K562 (cell line): ENCODE measurements at regions not wholly inside any gene's neighbourhood (a gene's known extent, or its start where the extent isn't known, plus 50 kb on each side); places are given as distances from the start of the nearest gene placed in this dataset.

ENCODE experiments used
- ATAC-seq: fragments of 200-7000 bp; cut with Tn5 transposase; 3 replicates; pipeline ENCODE4 v1.9.1; 2020; ENCODE audit warnings: moderate library complexity
- BruUV-seq: library from RNA; stranded (reverse); fragments of 400-500 nt; replicated peaks from 2 replicates; lab custom pipeline; 2021; lab: Mats Ljungman, UMichigan
- CTCF ChIA-PET: fragments of 300-600 bp; formaldehyde crosslinking; extraction: SDS; loops from one replicate; lab custom pipeline; 2021; ENCODE audit warnings: low intra/inter-chr PET ratio; lab: Yijun Ruan, JAX
- POLR2A ChIA-PET: fragments of 300-600, 350-650 bp; sonication (Branson Sonifier 250); formaldehyde crosslinking; extraction: SDS; loops from one replicate; lab custom pipeline; 2021; ENCODE audit warnings: antibody characterized with exemption, inconsistent platforms; lab: Yijun Ruan, JAX
- DNase-seq, 4 experiments: peaks; one replicate each; pipeline versions ENCODE4 v3.0.0 to v3.0.0-alpha.2; 2011 to 2018; ENCODE audit warnings: low spot score in 3 of 4, mixed read lengths in 3 of 4; ENCODE audit errors: extremely low read depth in 1 of 4
- FAIRE-seq: peaks from 2 replicates; lab custom pipeline; 2011; peaks lifted over from hg19 to GRCh38; lab: Jason Lieb, UNC
- H2AFZ ChIP-seq: 2 replicates; pipeline ENCODE4 v1.6.0; 2011; ENCODE audit warnings: low read depth, low read length, control low read depth, inconsistent platforms
- H3K27ac ChIP-seq: fragments of 200-600 bp; 3 replicates; pipeline ENCODE4 v1.8.0; 2011; ENCODE audit warnings: low read depth, mild to moderate bottlenecking, control low read depth, inconsistent platforms, low read length, moderate library complexity, mixed read lengths; ENCODE audit errors: extremely low read depth
- H3K27me3 ChIP-seq, 2 experiments: fragments of 300-600 bp in 1 of 2; 2 replicates in 1 of 2; 3 replicates in 1 of 2; pipeline versions ENCODE4 v1.6.0 to v1.8.0; 2011; ENCODE audit warnings: inconsistent platforms in 2 of 2, low read length in 2 of 2, mild to moderate bottlenecking in 1 of 2, mixed read lengths in 1 of 2, moderate library complexity in 1 of 2; ENCODE audit not compliant: control insufficient read depth in 2 of 2, insufficient read depth in 2 of 2
- H3K36me3 ChIP-seq: fragments of 300-600 bp; 3 replicates; pipeline ENCODE4 v1.8.0; 2011; ENCODE audit warnings: mild to moderate bottlenecking, low read length, inconsistent platforms; ENCODE audit not compliant: control insufficient read depth, insufficient read depth
- H3K4me1 ChIP-seq, 2 experiments: fragments of 200-600 bp in 1 of 2; replicated peaks in 1 of 2; 2 replicates in 1 of 2; 3 replicates in 1 of 2; pipeline versions ENCODE4 v1.5.1 to v1.8.0; 2011; ENCODE audit warnings: inconsistent platforms in 2 of 2, low read length in 2 of 2, mild to moderate bottlenecking in 1 of 2, mixed read lengths in 1 of 2, moderate library complexity in 1 of 2; ENCODE audit not compliant: control insufficient read depth in 2 of 2, insufficient read depth in 2 of 2
- H3K4me2 ChIP-seq: 2 replicates; pipeline ENCODE4 v1.6.1; 2011; ENCODE audit warnings: low read length, control low read depth, inconsistent platforms, mixed read lengths; ENCODE audit not compliant: insufficient read depth
- H3K4me3 ChIP-seq: fragments of 200-600 bp; sonication (generic), shearing (Covaris generic); 2 replicates; pipeline ENCODE4 v1.5.1; 2016; ENCODE audit warnings: control low read depth, inconsistent platforms
- H3K79me2 ChIP-seq: fragments of 200-600 bp; 3 replicates; pipeline ENCODE4 v1.8.0; 2011; ENCODE audit warnings: low read length, inconsistent platforms; ENCODE audit not compliant: control insufficient read depth, insufficient read depth
- H3K9ac ChIP-seq, 2 experiments: 2 replicates each; pipeline versions ENCODE4 v1.6.0 to v1.6.1; 2011; ENCODE audit warnings: low read depth in 2 of 2, low read length in 2 of 2, control low read depth in 1 of 2, inconsistent platforms in 1 of 2, mild to moderate bottlenecking in 1 of 2, mixed read lengths in 1 of 2; ENCODE audit not compliant: insufficient read depth in 1 of 2
- H3K9me1 ChIP-seq: one replicate; pipeline ENCODE4 v1.6.0; 2011; ENCODE audit warnings: inconsistent platforms, mild to moderate bottlenecking, low read length, moderate library complexity; ENCODE audit not compliant: control insufficient read depth, insufficient read depth
- H3K9me3 ChIP-seq: replicated peaks from 2 replicates; pipeline ENCODE4 v1.5.1; 2011; ENCODE audit warnings: low read depth, low read length, inconsistent platforms; ENCODE audit not compliant: control insufficient read depth, insufficient read depth
- H4K20me1 ChIP-seq: replicated peaks from 2 replicates; pipeline ENCODE4 v1.6.1; 2011; ENCODE audit warnings: low read length, inconsistent platforms, mixed read lengths; ENCODE audit not compliant: control insufficient read depth, insufficient read depth
- E4F1 ChIP-seq: fragments of 250-450 bp; sonication (Bioruptor Pico); IDR thresholded peaks from 2 replicates; pipeline ENCODE4 v1.5.0; 2021; ENCODE audit warnings: mild to moderate bottlenecking, borderline replicate concordance
- KAT2B ChIP-seq: IDR thresholded peaks from one replicate; pipeline ENCODE4 v1.6.1; 2012; ENCODE audit warnings: low read depth, mild to moderate bottlenecking, control low read depth, inconsistent platforms, low read length, moderate library complexity
- NR2C1 ChIP-seq, 2 experiments: fragments of 450-650 bp; IDR thresholded peaks; 2 replicates each; pipeline ENCODE4 v1.6.1; 2017; ENCODE audit warnings: mild to moderate bottlenecking in 2 of 2, antibody characterized with exemption in 1 of 2, inconsistent platforms in 1 of 2, missing compliant biosample characterization in 1 of 2, missing genetic modification characterization in 1 of 2
- PML ChIP-seq: IDR thresholded peaks from 2 replicates; pipeline ENCODE4 v1.6.1; 2012; ENCODE audit warnings: low read length, inconsistent platforms
- SNRNP70 ChIP-seq: fragments of 200-400 bp; formaldehyde crosslinking; optimal IDR thresholded peaks from 2 replicates; pipeline ENCODE3; 2017; ENCODE audit warnings: low read depth, low read length
- ZNF707 ChIP-seq: fragments of 250-450 bp; sonication (Bioruptor Pico); conservative IDR thresholded peaks from 2 replicates; pipeline ENCODE4 v1.8.0; 2022; ENCODE audit warnings: inconsistent platforms, mild to moderate bottlenecking, moderate library complexity
- WGBS: fragments of 100-300 bp; shearing (Covaris generic); methylation state at CpG from one replicate; pipeline ENCODE4 v1.1.6; 2016; ENCODE audit warnings: low coverage, mixed read lengths; ENCODE audit not compliant: insufficient coverage; ENCODE audit errors: missing lambda C conversion rate; 5-methylcytosine and 5-hydroxymethylcytosine counted together
- in situ Hi-C: fragments of 300-500 bp; cut with MboI; formaldehyde crosslinking; loops from 4 replicates; pipeline ENCODE4 v1.15.0; 2018; ENCODE audit warnings: inconsistent platforms, mixed read lengths
- intact Hi-C: fragments of 100-400 bp; cut with micrococcal nuclease; formaldehyde crosslinking; loops from 2 replicates; pipeline ENCODE4 v1.14.2; 2022

- H3K4me2 ChIP-seq: no peak overlapping the region
- H3K4me3 ChIP-seq: no peak overlapping the region
- H3K9me3 ChIP-seq: no peaks in the 10 kb centered on the region
- H3K79me2 ChIP-seq: no peaks in the 10 kb centered on the region
- DNase-seq (no peak), FAIRE-seq (no peak), ATAC-seq (no peak)
- CTCF ChIA-PET: no interaction called here
- no peak overlapping the region for H3K9ac ChIP-seq
- H3K27me3 ChIP-seq: peaks cover 7 to 13% of the 10 kb centered on the region in 2 experiments; a peak in 4 of 5 replicates
- H3K36me3 ChIP-seq: no peaks in the 10 kb centered on the region
- no peak overlapping the region for H3K27ac ChIP-seq
- no TSS peak for BruUV-seq
- no peaks in the 10 kb centered on the region for H4K20me1 ChIP-seq
- 3% methylated on average over 3 of the region's 3 CpGs for WGBS
- H2AFZ ChIP-seq: no peak overlapping the region
- H3K9me1 ChIP-seq: no peaks in the 10 kb centered on the region
- TF ChIP-seq KAT2B (no peak), SNRNP70 (no peak), PML (no peak), ZNF707 (CRISPR knock-in tag) (no peak), NR2C1 (IDR thresholded peaks at IDR 0.05) (no peak), NR2C1 (tag; IDR thresholded peaks at IDR 0.05) (no peak)
- intact Hi-C loops: no loop called here
- in situ Hi-C loops: no loop called here
- H3K4me1 ChIP-seq: no peaks in the 10 kb centered on the region; a peak in 1 of 5 replicates
- POLR2A ChIA-PET: no interaction called here
Observed at GRCh38 chr16:54538276-54538675, 251.7 kb upstream of the IRX3 start.

GRCh38 chr16:54533856-54534490 is 247.4 kb upstream of the IRX3 start:
- intact Hi-C loops (no loop called here), in situ Hi-C loops (no loop called here)
- POLR2A ChIA-PET: no interaction called here

More at GRCh38 chr16:54533856-54534490, 247.4 kb upstream of the IRX3 start:
- H3K9me1 ChIP-seq: no peaks in the 10 kb centered on the region
- no peak for FAIRE-seq
- no peak for TF ChIP-seq E4F1 (CRISPR knock-in tag)
- 1% methylated on average over 4 of the region's 4 CpGs for WGBS
- no peak overlapping the region for H3K9ac ChIP-seq
- BruUV-seq: no TSS peak
- no peaks in the 10 kb centered on the region for H3K36me3 ChIP-seq
- H3K27ac ChIP-seq: no peak overlapping the region
- no peaks in the 10 kb centered on the region for H4K20me1 ChIP-seq
- H3K4me1 ChIP-seq: no peaks in the 10 kb centered on the region
- no peak for DNase-seq
- no peaks in the 10 kb centered on the region for H3K79me2 ChIP-seq
- no peak overlapping the region for H3K4me3 ChIP-seq
- CTCF ChIA-PET: no interaction called here
- H2AFZ ChIP-seq: no peak overlapping the region
- H3K27me3 ChIP-seq: no peaks in the 10 kb centered on the region; a peak in 1 of 5 replicates
- H3K4me2 ChIP-seq: no peak overlapping the region
- ATAC-seq: no peak
- H3K9me3 ChIP-seq: no peaks in the 10 kb centered on the region
